ENCODE measurements at regions not wholly inside any gene's neighbourhood (a gene's known extent, or its start where the extent isn't known, plus 50 kb on each side); places are given as distances from the start of the nearest gene placed in this dataset.
"Not testable (repeated sequence)": the region's sequence is repeated elsewhere in the genome, so short reads cannot be mapped to it uniquely, and the experiment has no call there.

DNA sequence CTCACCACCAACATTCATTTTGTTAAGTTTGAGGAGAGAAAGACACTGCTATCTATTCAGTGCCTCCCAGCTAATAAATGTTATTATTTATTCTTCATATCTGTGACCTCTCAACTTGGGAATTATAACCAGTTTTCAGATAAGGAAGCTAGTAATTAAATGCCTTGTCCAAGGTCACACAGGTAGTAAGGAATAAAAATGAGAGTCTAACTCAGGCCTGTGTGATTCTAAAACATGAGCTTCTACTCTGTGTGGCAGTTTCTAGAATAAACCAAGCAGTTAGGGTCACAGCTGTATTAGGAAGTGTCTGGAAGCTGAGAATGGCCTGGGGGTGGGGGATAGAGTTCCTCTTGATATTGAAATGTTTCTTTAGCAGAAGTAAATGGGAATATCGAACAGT is 137.8 kb upstream of the LRATD1 start:
- no peak for DNase-seq (ENCODE audit: insufficient read length, low spot score)
- TF ChIP-seq POLR2A (IDR thresholded peaks at IDR 0.05; ENCODE audit: low read depth, low read length) = no peak
- no peak for FAIRE-seq

DNA sequence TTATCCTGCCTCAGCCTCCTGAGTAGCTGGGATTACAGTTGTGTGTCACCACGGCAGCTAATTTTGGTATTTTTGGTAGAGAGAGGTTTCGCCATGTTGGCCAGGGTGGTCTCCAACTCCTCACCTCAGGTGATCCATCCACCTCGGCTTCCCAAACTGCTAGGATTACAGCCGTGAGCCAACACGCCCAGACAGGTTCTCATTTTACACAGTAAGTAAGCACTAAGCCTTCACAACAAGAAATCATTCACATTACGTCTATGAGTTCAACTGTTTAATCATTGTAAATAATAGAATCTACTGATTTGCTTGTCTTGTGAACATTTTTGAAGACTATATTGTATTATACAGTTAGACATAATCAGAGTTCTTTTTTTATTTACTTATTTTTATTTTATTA is 131.5 kb upstream of the LRATD1 start:
- DNase-seq (ENCODE audit: insufficient read length, low spot score) (no peak), FAIRE-seq (no peak)
- TF ChIP-seq POLR2A (IDR thresholded peaks at IDR 0.05; ENCODE audit: low read depth, low read length) = no peak

DNA sequence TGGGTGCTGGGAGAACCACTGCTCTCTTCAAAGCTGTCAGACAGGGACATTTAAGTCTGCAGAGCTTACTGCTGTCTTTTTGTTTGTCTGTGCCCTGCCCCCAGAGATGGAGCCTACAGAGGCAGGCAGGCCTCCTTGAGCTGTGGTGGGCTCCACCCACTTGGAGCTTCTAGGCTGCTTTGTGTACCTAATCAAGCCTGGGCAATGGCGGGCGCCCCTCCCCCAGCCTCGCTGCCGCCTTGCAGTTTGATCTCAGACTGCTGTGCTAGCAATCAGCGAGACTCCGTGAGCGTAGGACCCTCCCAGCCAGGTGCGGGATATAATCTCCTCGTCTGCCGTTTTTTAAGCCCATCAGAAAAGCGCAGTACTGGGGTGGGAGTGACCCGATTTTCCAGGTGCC is 125.6 kb upstream of the LRATD1 start:
- not testable (repeated sequence) for FAIRE-seq; DNase-seq (ENCODE audit: insufficient read length, low spot score)

DNA sequence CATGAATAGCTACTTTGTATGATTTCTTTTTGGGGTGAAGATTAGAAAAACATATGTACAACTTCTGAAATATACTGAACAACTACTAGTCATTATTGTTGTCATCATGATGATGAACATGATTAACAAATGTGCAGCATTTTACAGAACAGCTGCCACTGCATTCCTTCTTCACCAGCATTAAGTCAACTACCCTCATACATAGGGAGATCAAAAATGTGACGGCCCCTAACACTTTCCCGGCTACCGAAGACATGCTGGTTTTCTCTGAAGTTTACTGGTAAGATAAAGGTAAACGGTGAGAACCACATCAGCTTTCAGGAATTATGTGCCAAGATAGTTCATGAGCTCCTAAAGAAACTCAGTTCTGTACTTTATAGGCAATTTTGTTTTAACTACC is 121.0 kb upstream of the LRATD1 start:
- DNase-seq (ENCODE audit: insufficient read length, low spot score) = no peak
- no peak for TF ChIP-seq POLR2A (IDR thresholded peaks at IDR 0.05; ENCODE audit: low read depth, low read length)
- FAIRE-seq = no peak

DNA sequence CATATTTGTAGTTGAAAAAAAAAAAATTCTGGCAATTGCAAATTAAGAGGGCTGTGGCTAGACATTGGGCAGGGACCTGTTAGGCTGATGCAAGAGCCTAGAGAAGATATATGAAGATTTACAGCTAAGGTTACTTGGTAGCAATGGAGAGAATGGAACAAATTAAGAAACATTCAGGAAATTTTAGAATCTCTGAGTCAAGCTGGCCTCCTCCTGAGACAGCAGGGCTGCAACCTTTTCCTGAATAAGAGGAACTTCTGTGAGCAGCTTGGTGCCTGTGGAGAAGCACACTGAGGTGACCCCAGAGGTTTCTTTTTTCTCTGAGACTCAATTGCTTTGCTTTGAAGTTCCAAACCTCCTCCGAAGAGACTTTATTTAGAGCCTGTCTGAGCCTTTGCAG is 118.6 kb upstream of the LRATD1 start:
- no peak for TF ChIP-seq POLR2A (IDR thresholded peaks at IDR 0.05; ENCODE audit: low read depth, low read length)
- peak; percentile 69 for FAIRE-seq

DNA sequence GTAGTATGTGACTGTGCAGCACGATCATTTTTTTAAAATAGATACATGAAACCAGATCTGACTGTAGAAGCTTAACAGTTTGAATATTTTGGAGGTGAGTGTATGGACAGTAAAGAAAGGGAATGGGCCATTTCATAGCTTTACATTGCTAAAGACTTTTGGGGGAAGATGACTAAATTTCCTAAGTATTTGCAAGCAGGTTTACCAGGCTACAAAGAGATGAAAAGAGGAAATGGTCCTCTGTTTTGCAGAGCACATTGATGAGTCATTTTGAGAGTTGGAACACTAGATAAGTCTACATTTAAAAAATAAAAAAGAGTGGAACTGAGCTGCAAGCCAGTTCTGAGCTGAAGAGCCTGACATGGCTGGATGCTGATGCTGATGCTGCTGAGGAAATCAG is 115.7 kb upstream of the LRATD1 start:
- peak; percentile 97 for FAIRE-seq
- DNase-seq (ENCODE audit: insufficient read length, low spot score) = peak; percentile 34
- TF ChIP-seq POLR2A (IDR thresholded peaks at IDR 0.05; ENCODE audit: low read depth, low read length) = no peak

More for the DNA sequence above, 118.6 kb upstream of the LRATD1 start:
- no peak for DNase-seq (ENCODE audit: insufficient read length, low spot score)

DNA sequence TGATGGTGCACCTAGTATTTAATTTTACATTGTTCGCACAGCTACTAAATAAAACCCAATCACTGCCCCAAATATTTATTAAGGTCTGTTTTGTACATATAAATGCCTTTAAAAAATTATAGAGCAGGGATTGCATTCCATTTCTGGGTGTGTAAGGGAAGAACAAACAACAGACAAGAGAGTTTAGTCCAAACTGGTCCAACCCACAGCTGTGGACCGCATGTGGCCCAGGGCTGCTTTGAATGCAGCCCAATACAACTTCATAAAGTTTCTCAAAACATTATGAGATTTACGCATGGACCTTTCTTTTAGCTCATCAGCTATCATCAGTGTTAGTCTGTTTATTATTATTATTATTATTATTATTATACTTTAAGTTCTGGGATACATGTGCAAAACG is 114.8 kb upstream of the LRATD1 start:
- no peak for TF ChIP-seq POLR2A (IDR thresholded peaks at IDR 0.05; ENCODE audit: low read depth, low read length)
- DNase-seq (ENCODE audit: insufficient read length, low spot score) = no peak
- FAIRE-seq = no peak

DNA sequence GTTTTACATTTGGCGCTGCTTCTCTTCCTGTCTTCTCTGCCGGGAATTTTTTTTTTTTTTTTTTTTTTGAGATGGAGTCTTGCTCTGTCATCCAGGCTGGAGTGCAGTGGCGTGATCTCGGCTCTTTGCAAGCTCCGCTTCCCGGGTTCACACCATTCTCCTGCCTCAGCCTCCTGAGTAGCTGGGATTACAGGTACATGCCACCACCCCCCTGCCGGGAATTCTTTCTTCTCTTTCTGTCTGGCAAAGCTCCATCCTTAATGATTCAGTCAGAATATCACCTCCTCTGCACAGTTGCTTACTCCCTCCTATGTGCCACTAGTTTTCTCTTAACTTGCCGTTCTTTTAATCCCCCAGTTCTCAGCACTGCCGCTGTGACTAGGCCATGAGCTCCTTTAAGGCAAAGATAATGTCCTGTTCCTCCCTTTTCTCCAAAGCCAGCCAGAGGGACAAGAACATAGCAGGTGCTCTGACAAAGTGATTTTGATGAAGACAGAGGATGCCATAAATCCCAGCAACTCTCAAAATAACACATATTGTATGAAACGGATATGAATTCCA is 112.1 kb upstream of the LRATD1 start:
- no peak for TF ChIP-seq POLR2A (IDR thresholded peaks at IDR 0.05; ENCODE audit: low read depth, low read length)
- DNase-seq (ENCODE audit: insufficient read length, low spot score) (no peak), FAIRE-seq (no peak)

DNA sequence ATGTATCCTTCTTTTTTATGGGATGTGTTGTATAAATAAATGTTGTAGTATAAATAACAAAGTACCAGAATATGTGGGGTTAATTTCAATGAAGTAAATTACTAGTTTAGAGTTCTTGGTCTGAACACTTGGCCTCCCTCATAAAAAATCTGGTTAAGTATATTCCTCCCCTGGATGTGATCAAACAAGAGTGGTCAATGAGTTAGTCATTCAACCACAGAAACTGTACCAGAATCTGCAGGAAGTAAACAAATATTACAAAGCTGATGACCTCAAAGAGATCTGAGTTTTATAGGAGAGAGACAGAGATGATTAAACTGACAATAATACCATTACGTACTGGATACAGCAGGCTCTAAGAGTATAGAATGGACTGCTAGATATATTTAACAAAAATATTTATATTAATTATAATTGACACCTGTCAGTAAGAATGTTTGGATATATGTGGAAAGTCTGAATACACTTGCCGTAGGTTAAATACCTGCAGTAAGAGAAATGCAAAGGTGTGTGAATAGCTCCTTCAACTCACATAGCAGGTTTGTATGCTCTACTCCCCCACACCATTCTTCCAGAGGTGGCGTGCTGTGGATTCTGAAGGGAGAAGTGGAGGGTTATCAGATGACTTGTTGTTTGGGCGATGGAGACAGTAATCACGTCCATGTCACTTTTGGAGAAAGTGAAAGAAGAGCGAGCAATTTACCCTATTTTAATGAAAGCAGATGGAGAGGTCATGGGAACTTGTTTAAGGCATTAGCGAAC is 108.3 kb upstream of the LRATD1 start:
- DNase-seq (ENCODE audit: insufficient read length, low spot score) (peak; percentile 24), FAIRE-seq (peak; percentile 93)
- no peak for TF ChIP-seq POLR2A (IDR thresholded peaks at IDR 0.05; ENCODE audit: low read depth, low read length)

DNA sequence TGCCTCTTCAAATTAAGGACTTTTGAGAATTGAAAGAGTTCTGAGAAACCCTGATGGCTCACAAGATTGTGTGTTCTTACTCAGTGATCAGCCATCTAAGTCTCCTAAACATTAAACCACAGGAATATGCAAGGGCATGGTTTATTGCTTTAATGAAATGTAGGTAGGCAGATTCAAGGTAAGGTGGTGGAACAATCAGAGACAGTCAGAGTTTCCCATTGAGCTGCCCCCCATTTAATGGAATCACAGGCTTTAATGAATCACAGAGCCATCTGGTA is 107.8 kb upstream of the LRATD1 start:
- no peak for TF ChIP-seq POLR2A (IDR thresholded peaks at IDR 0.05; ENCODE audit: low read depth, low read length)
- FAIRE-seq = peak; percentile 73
- no peak for DNase-seq (ENCODE audit: insufficient read length, low spot score)

DNA sequence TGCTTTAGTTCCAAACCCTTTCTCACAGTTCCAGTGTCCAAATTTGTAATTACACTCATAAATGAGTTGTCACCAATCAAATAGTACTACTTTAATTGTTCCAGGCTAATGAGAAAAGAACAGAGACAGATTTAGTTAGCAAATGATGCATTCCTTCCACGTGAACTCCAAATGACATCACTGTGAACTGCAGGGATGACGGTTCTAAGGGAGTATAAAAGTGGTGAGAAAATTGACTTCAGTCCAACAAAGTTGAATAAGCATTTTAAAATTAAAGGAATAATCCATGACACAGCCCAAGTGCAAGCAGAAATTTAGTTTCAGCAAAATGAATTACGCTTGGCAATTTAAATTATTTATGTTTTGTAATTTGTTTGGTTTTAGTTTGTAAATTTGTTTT is 102.0 kb upstream of the LRATD1 start:
- no peak for DNase-seq (ENCODE audit: insufficient read length, low spot score)
- no peak for TF ChIP-seq POLR2A (IDR thresholded peaks at IDR 0.05; ENCODE audit: low read depth, low read length)
- peak; percentile 55 for FAIRE-seq

DNA sequence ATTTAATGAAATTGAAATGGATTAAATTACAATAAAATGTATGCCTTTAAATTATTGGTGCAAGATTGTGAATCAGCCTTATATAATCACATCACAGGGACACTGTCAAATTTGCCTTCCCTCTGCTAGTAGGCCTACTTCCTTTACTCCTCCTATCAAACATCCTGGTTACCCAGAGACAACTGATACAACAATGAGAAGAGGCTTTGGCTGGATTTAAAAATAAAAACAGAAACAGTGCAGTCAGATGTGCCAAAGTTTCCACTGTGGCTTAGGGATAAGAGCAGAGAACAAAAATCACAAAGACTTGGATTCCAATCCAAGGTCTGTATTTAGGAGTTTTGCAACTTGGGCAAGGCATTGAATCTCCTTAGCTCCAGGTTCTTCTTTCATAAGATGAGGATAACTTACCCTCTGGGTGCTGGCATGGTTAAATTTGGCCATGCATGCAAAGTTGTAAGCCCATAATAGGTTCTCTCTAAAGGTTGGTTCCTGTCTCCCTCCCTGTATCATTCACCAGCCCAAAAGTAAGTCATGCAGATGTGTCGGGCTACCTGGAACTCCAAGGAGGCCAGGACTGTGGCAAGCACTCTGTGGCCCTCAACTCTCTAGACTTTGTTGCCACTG is 99.3 kb upstream of the LRATD1 start:
- no peak for TF ChIP-seq POLR2A (IDR thresholded peaks at IDR 0.05; ENCODE audit: low read depth, low read length)
- FAIRE-seq (no peak), DNase-seq (ENCODE audit: insufficient read length, low spot score) (no peak)

DNA sequence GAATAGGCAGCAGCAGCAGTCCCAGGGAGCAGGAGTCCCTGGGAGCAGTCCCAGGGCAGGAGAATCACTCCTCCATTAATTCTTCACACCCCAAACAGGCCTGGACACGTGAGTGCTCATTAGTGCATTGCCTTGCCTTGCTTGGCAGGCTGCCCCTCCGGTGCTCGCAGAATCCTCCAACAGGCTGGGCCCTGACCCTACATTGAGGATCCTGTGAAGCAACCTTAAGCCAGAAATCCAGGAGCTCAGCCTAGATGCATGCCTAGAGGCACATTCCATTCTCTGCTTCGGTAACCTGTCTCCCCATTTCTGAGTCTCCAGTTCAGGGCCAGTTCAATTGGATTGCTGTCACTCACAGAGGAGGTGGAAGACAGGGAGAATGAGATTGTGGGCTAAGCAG is 97.4 kb upstream of the LRATD1 start:
- no peak for TF ChIP-seq POLR2A (IDR thresholded peaks at IDR 0.05; ENCODE audit: low read depth, low read length)
- DNase-seq (ENCODE audit: insufficient read length, low spot score) = no peak
- FAIRE-seq = no peak

DNA sequence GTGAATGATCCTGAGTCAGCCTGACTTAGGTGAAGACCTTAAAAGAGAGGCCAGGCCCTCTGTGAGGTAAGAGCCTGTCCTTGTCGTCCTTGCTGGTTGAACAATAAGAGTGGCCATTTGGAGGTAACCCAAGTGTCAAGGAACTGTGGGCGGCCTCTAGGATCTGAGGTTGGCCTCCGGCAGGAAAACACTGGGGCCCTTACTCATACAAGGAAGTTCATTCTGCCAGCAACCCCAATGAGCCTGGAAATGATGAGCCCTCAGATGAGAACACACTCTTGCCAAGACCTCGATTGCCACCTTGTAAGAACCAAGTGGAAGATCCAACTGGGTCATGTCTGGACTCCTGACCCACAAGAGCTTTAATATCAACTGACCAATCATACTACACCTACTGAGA is 95.5 kb upstream of the LRATD1 start:
- no peak for FAIRE-seq

DNA sequence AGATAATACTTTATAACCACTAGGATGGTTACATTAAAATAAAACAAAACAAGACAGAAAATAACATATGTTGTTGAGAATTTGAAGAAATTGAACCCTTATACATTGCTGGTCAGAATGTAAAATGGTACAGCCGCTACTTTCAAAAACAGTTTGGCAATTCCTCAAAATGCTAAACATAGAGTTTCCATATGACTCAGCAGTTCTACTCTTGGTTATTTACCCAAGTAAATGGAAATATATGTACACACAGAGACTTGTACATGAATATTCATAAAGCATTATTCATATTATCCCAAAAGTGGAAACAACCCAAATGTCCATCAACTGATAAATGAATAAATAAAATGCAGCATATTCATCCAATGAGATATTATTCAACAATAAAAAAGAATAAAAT is 92.5 kb upstream of the LRATD1 start:
- DNase-seq (ENCODE audit: insufficient read length, low spot score) (no peak), FAIRE-seq (no peak)
- TF ChIP-seq POLR2A (IDR thresholded peaks at IDR 0.05; ENCODE audit: low read depth, low read length) = no peak

More for the DNA sequence above, 95.5 kb upstream of the LRATD1 start:
- TF ChIP-seq POLR2A (IDR thresholded peaks at IDR 0.05; ENCODE audit: low read depth, low read length) = no peak
- DNase-seq (ENCODE audit: insufficient read length, low spot score) = no peak
